ENCODE measurements at regions not wholly inside any gene's neighbourhood (a gene's known extent, or its start where the extent isn't known, plus 50 kb on each side); places are given as distances from the start of the nearest gene placed in this dataset.

- no peak overlapping the region for H3K4me3 ChIP-seq (ENCODE audit: low read length)
- no peak for TF ChIP-seq CTCF (conservative IDR thresholded peaks at IDR 0.05; ENCODE audit: low read depth, low read length)
- no peak for DNase-seq (ENCODE audit: low read depth)
These were observed 207.9 kb upstream of the SLC38A2 start for GRCh38 chr12:46580445-46580844.

- no peak overlapping the region for H3K4me3 ChIP-seq (ENCODE audit: low read length)
- DNase-seq (ENCODE audit: low read depth) = no peak
- TF ChIP-seq CTCF (conservative IDR thresholded peaks at IDR 0.05; ENCODE audit: low read depth, low read length) = no peak
These were observed 206.9 kb upstream of the SLC38A2 start for GRCh38 chr12:46579474-46579873.

GRCh38 chr12:46578190-46578982 lies 205.8 kb upstream of the SLC38A2 start:
- no peak for DNase-seq (ENCODE audit: low read depth)
- no peak overlapping the region for H3K4me3 ChIP-seq (ENCODE audit: low read length)
- TF ChIP-seq CTCF (conservative IDR thresholded peaks at IDR 0.05; ENCODE audit: low read depth, low read length) = no peak

GRCh38 chr12:46577063-46577776 lies 204.6 kb upstream of the SLC38A2 start:
- TF ChIP-seq CTCF (conservative IDR thresholded peaks at IDR 0.05; ENCODE audit: low read depth, low read length) = no peak
- no peak for DNase-seq (ENCODE audit: low read depth)
- no peak overlapping the region for H3K4me3 ChIP-seq (ENCODE audit: low read length)

GRCh38 chr12:46574847-46575246 lies 202.3 kb upstream of the SLC38A2 start:
- no peak for TF ChIP-seq CTCF (conservative IDR thresholded peaks at IDR 0.05; ENCODE audit: low read depth, low read length)
- no peak for DNase-seq (ENCODE audit: low read depth)

GRCh38 chr12:46573347-46573658 lies 200.7 kb upstream of the SLC38A2 start:
- no peak overlapping the region for H3K4me3 ChIP-seq (ENCODE audit: low read length)
- DNase-seq (ENCODE audit: low read depth) = no peak
- TF ChIP-seq CTCF (conservative IDR thresholded peaks at IDR 0.05; ENCODE audit: low read depth, low read length) = no peak

More at GRCh38 chr12:46574847-46575246, 202.3 kb upstream of the SLC38A2 start:
- H3K4me3 ChIP-seq (ENCODE audit: low read length) = no peak overlapping the region
